ENCODE measurements at regions not wholly inside any gene's neighbourhood (a gene's known extent, or its start where the extent isn't known, plus 50 kb on each side); places are given as distances from the start of the nearest gene placed in this dataset.

- Histone ChIP-seq H3K79me2 (ENCODE audit: low read depth) (no peaks in the 10 kb centered on the region), H3K9ac (no peak overlapping the region), H3K9me3 (ENCODE audit: low read depth) (no peaks in the 10 kb centered on the region), H2AFZ (replicated peaks) (no peak overlapping the region), H3F3A (ENCODE audit: low read depth) (no peaks in the 10 kb centered on the region), H3K36me3 (no peaks in the 10 kb centered on the region), H3K27ac (no peak overlapping the region), H3K4me2 (no peak overlapping the region), H3K4me1 (no peaks in the 10 kb centered on the region), H4K20me1 (ENCODE audit: low read depth) (no peaks in the 10 kb centered on the region), H3K27me3 (no peaks in the 10 kb centered on the region), H3K4me3 (no peak overlapping the region)
- peaks cover 2% of the 10 kb centered on the region for H3K27me3 Mint-ChIP-seq (ENCODE audit: insufficient read depth, low read depth)
- DNase-seq (ENCODE audit: low spot score): no peak
- TF ChIP-seq EZH2 (IDR thresholded peaks at IDR 0.05): no peak
- no peak for TF ChIP-seq CTCF (IDR thresholded peaks at IDR 0.05)
- TF ChIP-seq EZH2phosphoT487 (IDR thresholded peaks at IDR 0.05): no peak
- no peak overlapping the region for H3K27ac Mint-ChIP-seq
- H3K4me1 Mint-ChIP-seq: no peaks in the 10 kb centered on the region
- H3K36me3 Mint-ChIP-seq: no peaks in the 10 kb centered on the region
- no peak overlapping the region for H3K4me3 Mint-ChIP-seq
- peaks cover 4% of the 10 kb centered on the region for H3K9me3 Mint-ChIP-seq
These were observed 80.7 kb downstream of the UBE2NL start for GRCh38 chrX:143964549-143964948.

GRCh38 chrX:143988356-143988755, 104.5 kb downstream of the UBE2NL start:
- no peaks in the 10 kb centered on the region for H3K4me1 ChIP-seq
- no peak overlapping the region for H3K9ac ChIP-seq
- no peak overlapping the region for H3K4me3 ChIP-seq
- H4K20me1 ChIP-seq (ENCODE audit: low read depth): no peaks in the 10 kb centered on the region
- no peaks in the 10 kb centered on the region for H3K27me3 Mint-ChIP-seq (ENCODE audit: insufficient read depth, low read depth)
- H3K36me3 Mint-ChIP-seq: no peaks in the 10 kb centered on the region
- H3K9me3 ChIP-seq (ENCODE audit: low read depth): peaks cover 6% of the 10 kb centered on the region
- no peak overlapping the region for H2AFZ ChIP-seq (replicated peaks)
- no peaks in the 10 kb centered on the region for H3K27me3 ChIP-seq
- no peak overlapping the region for H3K27ac ChIP-seq
- H3K4me1 Mint-ChIP-seq: no peaks in the 10 kb centered on the region
- no peaks in the 10 kb centered on the region for H3K79me2 ChIP-seq (ENCODE audit: low read depth)
- no peaks in the 10 kb centered on the region for H3F3A ChIP-seq (ENCODE audit: low read depth)
- H3K9me3 Mint-ChIP-seq: no peaks in the 10 kb centered on the region
- no peak for DNase-seq (ENCODE audit: low spot score)
- H3K27ac Mint-ChIP-seq: no peak overlapping the region
- H3K4me3 Mint-ChIP-seq: no peak overlapping the region
- TF ChIP-seq CTCF (IDR thresholded peaks at IDR 0.05) (no peak), EZH2 (IDR thresholded peaks at IDR 0.05) (no peak), EZH2phosphoT487 (IDR thresholded peaks at IDR 0.05) (no peak)
- no peak overlapping the region for H3K4me2 ChIP-seq
- H3K36me3 ChIP-seq: no peaks in the 10 kb centered on the region

- Histone ChIP-seq H3K4me3 (no peak overlapping the region), H3K36me3 (no peaks in the 10 kb centered on the region), H3K27me3 (no peaks in the 10 kb centered on the region), H3F3A (ENCODE audit: low read depth) (no peaks in the 10 kb centered on the region), H3K4me2 (no peak overlapping the region), H2AFZ (replicated peaks) (no peak overlapping the region), H3K9ac (no peak overlapping the region), H3K9me3 (ENCODE audit: low read depth) (peaks cover 4% of the 10 kb centered on the region), H4K20me1 (ENCODE audit: low read depth) (no peaks in the 10 kb centered on the region), H3K79me2 (ENCODE audit: low read depth) (no peaks in the 10 kb centered on the region), H3K27ac (no peak overlapping the region), H3K4me1 (no peaks in the 10 kb centered on the region)
- Mint-ChIP-seq H3K36me3 (no peaks in the 10 kb centered on the region), H3K27me3 (ENCODE audit: insufficient read depth, low read depth) (no peaks in the 10 kb centered on the region), H3K4me3 (no peak overlapping the region), H3K9me3 (peaks cover 3% of the 10 kb centered on the region), H3K27ac (no peak overlapping the region), H3K4me1 (no peaks in the 10 kb centered on the region)
- TF ChIP-seq CTCF (IDR thresholded peaks at IDR 0.05): no peak
- TF ChIP-seq EZH2 (IDR thresholded peaks at IDR 0.05): no peak
- no peak for TF ChIP-seq EZH2phosphoT487 (IDR thresholded peaks at IDR 0.05)
- DNase-seq (ENCODE audit: low spot score): no peak
These were observed 110.3 kb downstream of the UBE2NL start for GRCh38 chrX:143994206-143994605.
